ENCODE measurements at regions not wholly inside any gene's neighbourhood (a gene's known extent, or its start where the extent isn't known, plus 50 kb on each side); places are given as distances from the start of the nearest gene placed in this dataset.

DNA sequence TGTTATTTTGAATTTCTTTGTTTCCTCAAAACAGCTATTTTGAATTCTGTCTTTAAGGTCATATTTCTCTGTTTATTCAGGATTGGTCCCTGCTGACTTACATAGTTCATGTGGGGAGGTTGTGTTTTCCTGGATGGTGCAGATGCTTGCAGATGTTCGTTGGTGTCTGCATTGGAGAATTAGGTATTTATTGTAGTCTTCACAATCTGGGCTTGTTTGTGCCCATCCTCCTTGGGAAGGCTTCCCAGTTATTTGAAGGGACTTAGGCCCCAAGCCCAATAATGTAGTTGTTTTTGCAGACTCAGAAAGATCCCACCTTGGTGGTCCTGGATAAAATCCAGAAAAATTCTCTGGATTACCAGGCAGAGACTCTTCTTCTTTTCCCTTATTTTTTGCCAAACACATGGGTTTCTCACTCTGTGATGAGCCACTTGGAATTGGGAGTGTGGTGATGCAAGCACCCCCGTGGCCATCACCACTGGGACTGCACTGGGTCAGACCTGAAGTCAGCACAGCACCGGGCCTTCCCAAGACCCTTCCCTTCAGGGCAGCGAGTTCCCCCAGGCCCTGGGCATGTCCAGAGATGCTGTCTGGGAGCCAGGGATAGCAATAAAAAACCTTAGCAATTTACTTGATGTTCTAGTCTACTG is 81.6 kb upstream of the EZR start:
- TF ChIP-seq CTCF (IDR thresholded peaks at IDR 0.05; ENCODE audit: low read depth, low read length), result no peak
- no peak for TF ChIP-seq POLR2A (IDR thresholded peaks at IDR 0.05; ENCODE audit: extremely low read depth, insufficient read length)
- TF ChIP-seq, protein P1, sequence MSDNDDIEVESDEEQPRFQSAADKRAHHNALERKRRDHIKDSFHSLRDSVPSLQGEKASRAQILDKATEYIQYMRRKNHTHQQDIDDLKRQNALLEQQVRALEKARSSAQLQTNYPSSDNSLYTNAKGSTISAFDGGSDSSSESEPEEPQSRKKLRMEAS (IDR thresholded peaks at IDR 0.05; ENCODE audit: low read depth, low read length), result no peak
- no peak for TF ChIP-seq MYC (IDR thresholded peaks at IDR 0.05; ENCODE audit: low read depth, low read length)
